ENCODE measurements at regions not wholly inside any gene's neighbourhood (a gene's known extent, or its start where the extent isn't known, plus 50 kb on each side); places are given as distances from the start of the nearest gene placed in this dataset.

DNA sequence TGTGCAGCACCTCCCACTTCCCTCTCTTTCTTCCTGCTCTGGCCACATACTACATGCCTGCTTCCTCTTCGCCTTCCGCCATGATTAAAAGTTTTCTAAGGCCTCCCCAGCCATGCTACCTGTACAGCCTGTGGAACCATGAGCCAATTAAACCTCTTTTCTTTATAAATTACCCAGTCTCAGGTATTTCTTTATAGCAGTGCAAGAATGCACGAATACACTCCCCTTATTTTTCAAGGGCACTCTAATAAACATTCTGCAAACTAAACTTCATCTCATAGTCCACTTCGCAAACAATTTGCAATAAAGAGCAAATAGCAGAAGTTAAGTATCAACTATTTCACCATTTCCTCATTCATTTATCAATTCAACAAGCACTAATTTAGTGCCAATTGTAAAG lies 351.3 kb downstream of the PID1 start:
- TF ChIP-seq POLR2A (IDR thresholded peaks at IDR 0.05): no peak
- TF ChIP-seq, protein P1, sequence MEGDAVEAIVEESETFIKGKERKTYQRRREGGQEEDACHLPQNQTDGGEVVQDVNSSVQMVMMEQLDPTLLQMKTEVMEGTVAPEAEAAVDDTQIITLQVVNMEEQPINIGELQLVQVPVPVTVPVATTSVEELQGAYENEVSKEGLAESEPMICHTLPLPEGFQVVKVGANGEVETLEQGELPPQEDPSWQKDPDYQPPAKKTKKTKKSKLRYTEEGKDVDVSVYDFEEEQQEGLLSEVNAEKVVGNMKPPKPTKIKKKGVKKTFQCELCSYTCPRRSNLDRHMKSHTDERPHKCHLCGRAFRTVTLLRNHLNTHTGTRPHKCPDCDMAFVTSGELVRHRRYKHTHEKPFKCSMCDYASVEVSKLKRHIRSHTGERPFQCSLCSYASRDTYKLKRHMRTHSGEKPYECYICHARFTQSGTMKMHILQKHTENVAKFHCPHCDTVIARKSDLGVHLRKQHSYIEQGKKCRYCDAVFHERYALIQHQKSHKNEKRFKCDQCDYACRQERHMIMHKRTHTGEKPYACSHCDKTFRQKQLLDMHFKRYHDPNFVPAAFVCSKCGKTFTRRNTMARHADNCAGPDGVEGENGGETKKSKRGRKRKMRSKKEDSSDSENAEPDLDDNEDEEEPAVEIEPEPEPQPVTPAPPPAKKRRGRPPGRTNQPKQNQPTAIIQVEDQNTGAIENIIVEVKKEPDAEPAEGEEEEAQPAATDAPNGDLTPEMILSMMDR (IDR thresholded peaks at IDR 0.05): no peak
- no peak for TF ChIP-seq POLR2AphosphoS5 (IDR thresholded peaks at IDR 0.05)
